ENCODE measurements at regions not wholly inside any gene's neighbourhood (a gene's known extent, or its start where the extent isn't known, plus 50 kb on each side); places are given as distances from the start of the nearest gene placed in this dataset.

GRCh38 chr3:186427627-186428281, 65.7 kb upstream of the DGKG start:
- TF ChIP-seq CTCF (IDR thresholded peaks at IDR 0.05; ENCODE audit: extremely low read depth in 1 of 2, insufficient read depth in 1 of 2, low read depth in 1 of 2, low read length in 2 of 2) (no peak), JUN (IDR thresholded peaks at IDR 0.05; ENCODE audit: borderline replicate concordance, insufficient read depth, insufficient read length, low read depth) (no peak), POLR2A (IDR thresholded peaks at IDR 0.05; ENCODE audit: low read depth, low read length) (no peak)
